Hematopoietic multipotent progenitor cell treated with erythropoietin and hydrocortisone succinate and interleukin-3 and kit ligand, for 6 days (in vitro differentiated cells): ENCODE measurements at regions not wholly inside any gene's neighbourhood (a gene's known extent, or its start where the extent isn't known, plus 50 kb on each side); places are given as distances from the start of the nearest gene placed in this dataset.
A peak's percentile ranks its signal among the peaks of the same experiment; 100 is the strongest.
"Not testable (repeated sequence)": the region's sequence is repeated elsewhere in the genome, so short reads cannot be mapped to it uniquely, and the experiment has no call there.

Experiments used
- DNase-seq: peaks from one replicate; pipeline ENCODE4 v3.0.0-alpha.2; 2015

- DNase-seq, result peak; percentile 21
These were observed 863.2 kb downstream of the GBE1 start for GRCh38 chr3:80898211-80898610.

DNA sequence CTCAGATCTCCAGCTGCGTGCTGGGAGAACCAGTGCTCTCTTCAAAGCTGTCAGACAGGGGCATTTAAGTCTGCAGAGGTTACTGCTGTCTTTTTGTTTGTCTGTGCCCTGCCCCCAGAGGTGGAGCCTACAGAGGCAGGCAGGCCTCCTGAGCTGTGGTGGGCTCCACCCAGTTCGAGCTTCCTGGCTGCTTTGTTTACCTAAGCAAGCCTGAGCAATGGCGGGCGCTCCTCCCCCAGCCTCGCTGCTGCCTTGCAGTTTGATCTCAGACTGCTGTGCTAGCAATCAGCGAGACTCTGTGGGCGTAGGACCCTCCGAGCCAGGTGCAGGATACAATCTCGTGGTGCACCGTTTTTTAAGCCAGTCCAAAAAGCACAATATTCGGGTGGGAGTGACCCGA is 864.4 kb downstream of the GBE1 start:
- not testable (repeated sequence) for DNase-seq

GRCh38 chr3:80890571-80890970 is 870.9 kb downstream of the GBE1 start:
- DNase-seq, result no peak

DNA sequence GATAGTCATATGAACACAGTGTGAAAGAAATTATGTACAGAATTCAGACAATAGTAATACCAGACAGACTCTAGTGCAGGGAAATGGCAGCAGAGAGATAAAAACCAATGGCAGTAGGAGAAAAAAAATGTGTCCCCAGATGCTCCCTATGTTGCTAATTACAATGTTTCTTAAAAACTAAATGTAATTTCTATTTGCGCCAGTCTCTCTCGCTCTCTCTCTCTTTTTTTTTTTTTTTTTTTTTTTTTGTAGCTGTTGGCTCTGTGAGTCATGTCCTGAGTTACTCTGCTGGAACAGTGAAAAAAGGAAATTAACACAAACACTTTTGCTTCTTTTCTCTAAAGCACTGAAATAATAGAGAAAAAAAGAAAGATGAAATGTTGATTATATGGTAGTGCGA is 871.9 kb downstream of the GBE1 start:
- no peak for DNase-seq

DNA sequence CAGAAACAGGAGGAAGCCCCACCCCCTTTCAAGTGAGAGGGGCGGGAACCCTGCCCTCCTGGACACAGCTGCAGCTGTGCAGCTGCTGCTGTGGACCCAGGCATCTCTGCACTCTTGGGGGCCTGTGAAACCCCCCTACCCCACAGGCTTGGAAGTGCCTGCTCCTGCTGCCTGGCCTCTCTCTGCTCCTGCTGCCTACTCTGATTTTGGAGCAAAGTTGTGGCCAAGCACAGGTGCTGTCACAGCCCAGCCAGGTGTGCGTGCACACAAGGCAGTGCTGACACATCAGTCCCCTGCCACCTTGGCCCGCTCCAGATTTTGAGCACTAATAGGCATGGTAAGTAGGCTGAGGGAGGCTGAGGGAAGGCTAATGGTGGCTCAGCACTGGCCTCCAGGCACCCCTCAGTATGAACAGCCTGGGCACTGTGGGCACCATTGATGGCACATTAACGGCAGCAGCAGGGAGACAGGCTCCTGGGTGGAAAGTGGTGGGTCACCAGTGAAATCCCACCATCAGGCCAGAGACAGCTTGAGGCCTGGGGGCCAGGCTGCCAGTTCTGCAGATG is 890.9 kb downstream of the GBE1 start:
- DNase-seq, result no peak

DNA sequence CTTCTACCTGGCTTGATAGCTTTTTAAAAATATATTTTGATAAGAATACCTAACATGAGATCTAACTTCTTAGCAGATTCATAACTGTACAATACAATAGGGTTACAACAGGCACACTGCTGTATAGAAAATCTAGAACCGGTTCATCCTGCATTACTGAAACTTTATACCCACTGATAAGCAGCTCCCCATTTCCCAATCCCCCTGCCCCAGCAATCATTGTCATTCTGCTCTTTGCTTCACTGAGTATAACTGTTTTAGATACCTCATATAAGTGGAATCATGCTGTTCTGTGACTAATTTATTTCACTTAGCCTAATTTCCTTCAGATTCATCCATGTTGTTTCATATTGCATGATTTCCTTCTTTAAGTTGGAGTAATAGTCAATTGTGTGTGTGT is 906.0 kb downstream of the GBE1 start:
- no peak for DNase-seq

GRCh38 chr3:80836395-80836794 is 925.0 kb downstream of the GBE1 start:
- DNase-seq, result no peak

DNA sequence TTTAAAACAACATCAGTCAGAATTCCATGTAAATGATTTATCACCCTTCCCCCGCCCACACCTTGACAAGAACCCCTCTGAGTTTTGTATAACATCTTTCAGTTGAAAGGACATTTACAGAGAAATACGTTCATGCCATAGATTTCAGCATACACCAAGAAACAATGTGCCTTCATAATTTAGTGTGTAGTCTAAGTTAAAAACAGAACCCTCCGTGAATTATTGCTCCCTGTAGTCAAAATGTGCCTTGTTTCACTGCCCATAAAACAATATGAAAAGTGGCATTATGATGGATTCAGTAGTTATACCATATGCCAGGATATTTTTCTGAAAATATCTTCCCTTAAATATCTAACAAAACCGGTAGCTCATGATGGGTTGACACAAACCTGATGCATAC is 953.9 kb downstream of the GBE1 start:
- DNase-seq, result no peak

DNA sequence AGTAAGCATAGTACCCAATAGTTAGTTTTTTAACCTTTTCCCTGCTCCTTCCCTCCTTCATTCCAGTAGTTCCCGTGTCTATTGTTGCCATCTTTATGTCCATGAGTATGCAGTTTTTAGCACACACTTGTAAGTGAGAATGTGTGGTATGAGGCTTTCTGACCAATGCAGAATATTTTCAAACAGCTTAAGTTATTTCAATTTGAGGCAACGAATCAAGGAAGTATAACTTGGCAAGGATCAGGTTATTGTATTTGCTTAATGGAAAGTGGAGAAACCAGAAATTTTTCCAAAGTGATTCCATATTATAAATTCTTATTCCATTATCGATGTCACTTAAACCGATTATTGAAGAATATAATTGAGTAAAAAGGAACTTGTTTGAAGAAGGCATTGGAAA is 954.8 kb downstream of the GBE1 start:
- DNase-seq, result no peak

DNA sequence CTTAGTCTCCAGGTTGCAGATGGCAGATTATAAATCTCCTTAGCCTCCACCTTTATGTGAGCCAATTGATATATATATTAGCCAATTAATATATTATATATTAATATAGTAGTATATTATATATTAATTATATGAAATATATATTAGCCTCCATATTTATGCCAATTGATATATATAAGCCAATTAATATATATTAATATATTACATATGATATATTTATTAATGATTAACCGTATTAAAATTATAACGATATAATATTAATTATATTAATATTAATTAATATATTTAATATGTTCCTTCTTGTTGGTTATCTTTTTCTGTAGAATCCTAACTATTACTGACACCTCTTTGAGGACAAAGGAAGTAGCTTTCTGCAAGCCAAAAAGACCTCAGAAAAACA is 972.5 kb downstream of the GBE1 start:
- DNase-seq, result no peak

DNA sequence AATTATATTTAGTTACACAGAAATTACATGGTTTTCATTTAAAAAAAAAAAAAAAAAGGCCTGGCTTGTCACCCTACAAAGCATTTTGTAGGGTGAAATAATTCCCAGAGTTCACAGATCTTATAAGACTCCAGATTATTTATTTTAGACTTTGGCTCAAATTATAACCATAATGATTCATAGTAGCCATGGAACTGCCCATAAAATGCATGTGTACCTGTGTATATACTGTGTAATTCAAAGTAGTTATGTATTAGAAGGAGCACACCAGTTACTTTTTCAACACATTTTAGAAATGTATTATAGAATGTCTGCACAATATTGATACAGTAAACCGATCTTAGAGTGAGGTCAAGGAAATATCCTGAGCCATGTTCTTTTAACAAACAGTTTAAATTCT is 975.6 kb downstream of the GBE1 start:
- no peak for DNase-seq

DNA sequence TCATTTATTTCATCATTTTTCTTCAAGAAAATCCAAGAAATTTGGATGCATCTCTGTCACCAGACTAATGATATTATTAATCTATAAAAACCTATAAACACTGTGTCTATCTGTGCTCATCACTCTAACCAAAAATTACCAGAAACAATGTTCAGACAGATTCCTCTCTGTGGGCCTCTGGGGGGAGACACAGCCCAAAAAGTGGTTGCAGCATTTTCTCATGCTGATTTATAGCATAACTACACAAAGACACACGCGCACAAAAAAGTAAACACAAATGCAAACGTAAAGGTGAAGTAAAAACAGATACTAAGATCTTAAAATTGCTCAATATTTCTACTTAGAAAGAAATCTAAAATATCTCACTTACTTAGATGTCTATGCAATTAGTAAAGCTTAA is 976.0 kb downstream of the GBE1 start:
- no peak for DNase-seq

- peak; percentile 36 for DNase-seq
These were observed 990.4 kb downstream of the GBE1 start for GRCh38 chr3:80771085-80771484.

- no peak for DNase-seq
These were observed 991.1 kb downstream of the GBE1 start for GRCh38 chr3:80770106-80771074.

DNA sequence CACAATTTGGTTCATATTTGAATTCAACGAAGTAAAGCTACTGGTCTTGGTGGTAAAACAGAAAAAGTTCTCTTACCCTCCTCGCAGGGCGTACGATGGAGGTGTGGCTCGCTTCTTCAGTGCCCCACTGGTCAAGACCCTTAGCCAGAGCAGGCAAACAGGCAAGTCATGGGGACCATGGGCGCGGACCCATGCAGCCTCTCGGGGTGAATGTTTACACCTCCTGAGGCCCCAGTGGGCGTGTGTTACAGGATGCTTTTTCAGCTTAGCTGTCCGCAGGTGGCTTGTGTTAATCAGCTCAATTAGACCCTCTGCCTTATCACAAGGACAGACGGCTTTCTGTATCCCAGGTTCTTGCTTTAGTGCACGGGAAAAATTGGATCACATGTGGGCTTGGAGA is 991.8 kb downstream of the GBE1 start:
- DNase-seq, result no peak

GRCh38 chr3:80767604-80768003 is 993.8 kb downstream of the GBE1 start:
- DNase-seq, result no peak

DNA sequence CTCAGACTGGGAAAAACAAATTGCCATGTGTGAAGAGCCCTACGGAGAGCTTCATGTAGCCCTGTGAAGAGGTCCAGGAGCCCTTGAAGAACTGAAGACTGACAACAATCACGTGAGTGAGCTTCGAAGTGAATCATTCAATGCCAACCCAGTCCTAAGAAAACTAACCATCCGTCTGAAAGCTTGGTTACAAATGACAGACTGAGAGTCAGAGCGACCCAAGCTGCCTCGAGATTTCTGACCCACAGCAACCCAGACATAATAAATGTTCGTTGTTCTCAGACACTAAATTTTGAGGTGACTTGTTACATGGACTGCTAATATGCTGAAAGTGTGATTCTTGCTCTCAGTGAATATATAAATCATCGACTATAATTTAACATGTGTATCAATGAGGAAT is 987.2 kb upstream of the ROBO1 start:
- DNase-seq, result no peak

- no peak for DNase-seq
These were observed 985.2 kb upstream of the ROBO1 start for GRCh38 chr3:80753021-80753420.

DNA sequence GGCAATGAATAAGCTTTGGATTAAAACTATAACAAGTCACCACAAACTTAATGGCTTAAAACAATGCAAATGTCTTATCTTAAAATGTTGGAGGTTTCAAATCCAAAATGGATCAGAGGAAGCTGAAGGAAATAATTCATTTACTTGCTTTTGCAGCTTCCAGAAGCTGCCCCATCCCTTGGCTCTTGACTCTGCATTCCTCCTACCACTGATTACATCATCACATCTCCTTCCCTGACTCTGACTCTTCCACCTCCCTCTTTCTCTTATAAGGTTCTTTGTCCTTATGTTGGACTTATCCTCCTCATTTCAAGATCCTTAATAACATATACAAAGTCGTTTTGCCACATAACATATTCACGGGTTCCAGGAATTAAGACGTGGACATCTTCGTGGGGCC is 982.8 kb upstream of the ROBO1 start:
- DNase-seq, result no peak

- DNase-seq, result no peak
These were observed 967.1 kb upstream of the ROBO1 start for GRCh38 chr3:80734920-80735319.

GRCh38 chr3:80734483-80734882 is 966.7 kb upstream of the ROBO1 start:
- no peak for DNase-seq

DNA sequence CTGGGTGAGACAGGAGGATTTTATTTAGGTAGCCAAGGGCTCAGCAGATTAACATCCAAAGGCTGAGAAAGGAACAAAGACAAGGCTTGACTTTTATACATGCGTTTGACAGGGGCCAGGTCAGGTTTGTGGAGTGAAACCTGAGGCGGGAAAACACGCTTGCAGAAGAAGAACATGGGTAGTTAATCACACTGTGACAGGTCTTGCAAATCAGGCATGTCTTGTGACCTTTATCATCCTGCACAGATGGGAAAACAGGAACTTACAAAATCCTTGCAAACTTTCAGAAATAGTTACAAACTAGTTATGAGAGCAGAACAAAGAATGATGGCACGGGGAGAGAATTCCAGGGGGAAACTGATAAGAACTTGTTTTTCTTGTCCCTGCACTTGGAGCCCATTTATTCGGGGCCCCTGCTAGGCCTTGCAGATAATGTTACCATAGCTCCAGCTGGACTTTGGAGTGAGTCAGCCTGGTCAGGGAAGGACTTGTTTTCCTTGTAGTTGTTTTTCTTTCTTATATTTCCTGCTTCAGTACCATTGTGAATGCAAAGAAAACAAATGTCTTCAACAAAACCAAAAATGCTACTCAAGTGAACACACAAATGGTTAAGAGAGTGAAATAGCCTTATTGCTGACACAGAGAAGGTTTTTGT is 965.9 kb upstream of the ROBO1 start:
- DNase-seq, result peak; percentile 57

DNA sequence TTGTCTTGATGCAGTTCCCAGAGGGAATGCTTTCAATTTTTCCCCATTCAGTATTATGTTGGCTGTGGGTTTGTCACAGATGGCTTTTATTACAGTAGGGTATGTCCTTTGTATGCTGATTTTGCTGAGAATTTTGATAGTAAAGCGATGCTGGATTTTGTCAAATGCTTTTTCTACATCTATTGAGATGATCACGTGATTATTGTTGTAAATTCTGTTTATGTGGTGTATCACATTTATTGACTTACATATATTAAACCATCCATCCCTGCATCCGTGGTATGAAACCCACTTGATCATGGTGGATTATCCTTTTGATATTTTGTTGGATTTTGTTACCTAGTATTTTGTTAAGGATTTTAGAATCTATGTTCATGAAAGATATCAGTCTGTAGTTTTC is 959.8 kb upstream of the ROBO1 start:
- not testable (repeated sequence) for DNase-seq
